GM12873 (cell line): ENCODE measurements at regions not wholly inside any gene's neighbourhood (a gene's known extent, or its start where the extent isn't known, plus 50 kb on each side); places are given as distances from the start of the nearest gene placed in this dataset.

Experiments used
- CTCF ChIP-seq: IDR thresholded peaks from 2 replicates; pipeline ENCODE4 v1.5.1; 2012; ENCODE audit warnings: low read depth, mild to moderate bottlenecking, moderate library complexity, low read length, control low read depth; ENCODE audit not compliant: insufficient read depth; ENCODE audit errors: missing control alignments

GRCh38 chr7:66453340-66453739, 175.3 kb upstream of the KCTD7 start:
- no peak for TF ChIP-seq CTCF

- no peak for TF ChIP-seq CTCF
Observed at GRCh38 chr7:66454600-66455225, 174.0 kb upstream of the KCTD7 start.

- TF ChIP-seq CTCF, result no peak
Observed at GRCh38 chr7:66460921-66461361, 167.7 kb upstream of the KCTD7 start.

GRCh38 chr7:66464059-66464458, 164.6 kb upstream of the KCTD7 start:
- no peak for TF ChIP-seq CTCF

- TF ChIP-seq CTCF, result no peak
Observed at GRCh38 chr7:66466081-66466600, 162.5 kb upstream of the KCTD7 start.

GRCh38 chr7:66467887-66468286, 160.8 kb upstream of the KCTD7 start:
- TF ChIP-seq CTCF, result no peak

- TF ChIP-seq CTCF, result no peak
Observed at GRCh38 chr7:66474441-66474840, 154.2 kb upstream of the KCTD7 start.
